ENCODE measurements at regions not wholly inside any gene's neighbourhood (a gene's known extent, or its start where the extent isn't known, plus 50 kb on each side); places are given as distances from the start of the nearest gene placed in this dataset.

GRCh38 chr12:92297405-92297804 lies 151.8 kb upstream of the BTG1 start:
- H3K9me3 ChIP-seq: no peaks in the 10 kb centered on the region
- no peaks in the 10 kb centered on the region for H3K27me3 ChIP-seq
- H3K9ac ChIP-seq (ENCODE audit: low read depth in 2 of 2, low read length in 2 of 2): no peak overlapping the region
- TF ChIP-seq CTCF (IDR thresholded peaks at IDR 0.05): no peak
- no peak for DNase-seq
- no peak overlapping the region for H3K4me3 ChIP-seq
- H3K4me1 ChIP-seq: no peaks in the 10 kb centered on the region
- no peaks in the 10 kb centered on the region for H3K36me3 ChIP-seq
- no peak overlapping the region for H3K27ac ChIP-seq
- intact Hi-C loops (cut with DNase I): no loop called here

DNA sequence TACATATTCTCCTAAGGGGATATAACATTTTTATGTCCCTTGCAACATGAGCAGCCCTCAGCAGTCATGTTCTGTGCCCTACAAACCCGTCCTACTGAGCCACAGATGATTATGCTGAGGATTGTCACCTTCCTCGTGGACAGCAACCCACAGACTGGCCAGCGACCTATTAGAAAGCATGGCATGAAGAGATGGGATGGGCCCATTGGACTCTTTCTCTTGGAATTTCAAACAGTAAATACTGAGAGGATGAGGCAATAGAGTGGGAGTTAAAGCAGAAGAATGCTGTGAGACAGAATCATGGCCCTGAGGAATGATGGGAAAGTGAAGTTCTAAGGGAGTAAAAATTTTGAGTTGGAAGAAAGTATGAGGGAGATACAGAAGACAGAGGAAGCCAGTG lies 149.9 kb upstream of the BTG1 start:
- DNase-seq: no peak
- Histone ChIP-seq H3K27ac (no peak overlapping the region), H3K4me1 (no peaks in the 10 kb centered on the region), H3K4me3 (no peak overlapping the region), H3K9ac (ENCODE audit: low read depth in 2 of 2, low read length in 2 of 2) (no peak overlapping the region), H3K27me3 (no peaks in the 10 kb centered on the region), H3K9me3 (no peaks in the 10 kb centered on the region), H3K36me3 (no peaks in the 10 kb centered on the region)
- intact Hi-C loops (cut with DNase I): no loop called here
- no peak for TF ChIP-seq CTCF (IDR thresholded peaks at IDR 0.05)

- no peaks in the 10 kb centered on the region for H3K36me3 ChIP-seq
- H3K9me3 ChIP-seq: no peaks in the 10 kb centered on the region
- DNase-seq: no peak
- H3K4me1 ChIP-seq: no peaks in the 10 kb centered on the region
- H3K9ac ChIP-seq (ENCODE audit: low read depth in 2 of 2, low read length in 2 of 2): no peak overlapping the region
- TF ChIP-seq CTCF (IDR thresholded peaks at IDR 0.05): no peak
- intact Hi-C loops (cut with DNase I): no loop called here
- no peaks in the 10 kb centered on the region for H3K27me3 ChIP-seq
- no peak overlapping the region for H3K4me3 ChIP-seq
- no peak overlapping the region for H3K27ac ChIP-seq
Measured at GRCh38 chr12:92294676-92295440, 149.2 kb upstream of the BTG1 start.

- no peaks in the 10 kb centered on the region for H3K27me3 ChIP-seq
- no peak for DNase-seq
- TF ChIP-seq CTCF (IDR thresholded peaks at IDR 0.05): no peak
- intact Hi-C loops (cut with DNase I): no loop called here
- no peak overlapping the region for H3K27ac ChIP-seq
- H3K9ac ChIP-seq (ENCODE audit: low read depth in 2 of 2, low read length in 2 of 2): no peak overlapping the region
- no peaks in the 10 kb centered on the region for H3K4me1 ChIP-seq
- H3K36me3 ChIP-seq: no peaks in the 10 kb centered on the region
- H3K9me3 ChIP-seq: no peaks in the 10 kb centered on the region
- no peak overlapping the region for H3K4me3 ChIP-seq
Measured at GRCh38 chr12:92292016-92292415, 146.4 kb upstream of the BTG1 start.

- H3K9ac ChIP-seq (ENCODE audit: low read depth in 2 of 2, low read length in 2 of 2): no peak overlapping the region
- H3K27ac ChIP-seq: no peak overlapping the region
- intact Hi-C loops (cut with DNase I): no loop called here
- no peak for TF ChIP-seq CTCF (IDR thresholded peaks at IDR 0.05)
- H3K4me1 ChIP-seq: no peaks in the 10 kb centered on the region
- H3K27me3 ChIP-seq: no peaks in the 10 kb centered on the region
- H3K36me3 ChIP-seq: no peaks in the 10 kb centered on the region
- no peak overlapping the region for H3K4me3 ChIP-seq
- DNase-seq: no peak
- H3K9me3 ChIP-seq: no peaks in the 10 kb centered on the region
Measured at GRCh38 chr12:92290886-92291285, 145.2 kb upstream of the BTG1 start.

All from colonic mucosa (tissue), 4 donors.